H1 (cell line): ENCODE measurements at regions not wholly inside any gene's neighbourhood (a gene's known extent, or its start where the extent isn't known, plus 50 kb on each side); places are given as distances from the start of the nearest gene placed in this dataset.

Experiments
- CTCF ChIA-PET: fragments of 300-600 bp; sonication (Branson Sonifier 250); formaldehyde crosslinking; loops from one replicate; lab custom pipeline; 2021; ENCODE audit not compliant: partially characterized antibody; lab: Charles Lee
- POLR2A ChIA-PET: fragments of 300-600 bp; sonication (Branson Sonifier 250); formaldehyde crosslinking; loops from one replicate; lab custom pipeline; 2021; ENCODE audit warnings: inconsistent platforms; ENCODE audit not compliant: partially characterized antibody; lab: Charles Lee
- DNase-seq, 2 experiments: peaks; one replicate each; pipeline versions ENCODE4 v3.0.0 to v3.0.0-alpha.2; 2010 to 2022; ENCODE audit warnings: low spot score in 2 of 2, low read depth in 1 of 2, mixed read lengths in 1 of 2
- FAIRE-seq: peaks from 2 replicates; lab custom pipeline; 2011; peaks lifted over from hg19 to GRCh38; lab: Jason Lieb, UNC
- H2AFZ ChIP-seq: 2 replicates; pipeline ENCODE4 v1.8.1; 2012; ENCODE audit warnings: low read length, inconsistent platforms
- H2AK5ac ChIP-seq: 2 replicates; pipeline ENCODE4 v1.6.1; 2013; ENCODE audit warnings: low read depth, low read length
- H2BK120ac ChIP-seq: replicated peaks from 2 replicates; pipeline ENCODE3; 2013; ENCODE audit warnings: low read depth, low read length, inconsistent platforms
- H2BK12ac ChIP-seq: 2 replicates; pipeline ENCODE4 v1.6.1; 2013; ENCODE audit warnings: low read depth, low read length
- H2BK15ac ChIP-seq: 2 replicates; pipeline ENCODE4 v1.6.1; 2013; ENCODE audit warnings: low read length
- H2BK20ac ChIP-seq: 2 replicates; pipeline ENCODE4 v1.6.1; 2013; ENCODE audit warnings: low read length
- H2BK5ac ChIP-seq: 2 replicates; pipeline ENCODE4 v1.6.1; 2013; ENCODE audit warnings: low read depth, low read length
- H3K14ac ChIP-seq: 2 replicates; pipeline ENCODE4 v1.6.1; 2013; ENCODE audit warnings: inconsistent platforms; ENCODE audit not compliant: insufficient read length
- H3K18ac ChIP-seq: 2 replicates; pipeline ENCODE4 v1.6.1; 2013; ENCODE audit warnings: low read length; ENCODE audit errors: extremely low read depth
- H3K23ac ChIP-seq: 2 replicates; pipeline ENCODE4 v1.6.1; 2013; ENCODE audit warnings: inconsistent platforms; ENCODE audit not compliant: insufficient read length
- H3K23me2 ChIP-seq: 2 replicates; pipeline ENCODE4 v1.6.1; 2013; ENCODE audit warnings: low read depth, low read length
- H3K27ac ChIP-seq: 2 replicates; pipeline ENCODE4 v1.6.1; 2011; ENCODE audit warnings: low read depth, low read length, inconsistent platforms
- H3K27me3 ChIP-seq, 4 experiments: replicated peaks in 1 of 4; 1 replicate in 1 of 4; 2 replicates in 3 of 4; pipeline versions ENCODE4 v1.6.1 to v1.8.1; 2011 to 2013; ENCODE audit warnings: low read length in 3 of 4, mild to moderate bottlenecking in 3 of 4, inconsistent platforms in 2 of 4, mixed read lengths in 2 of 4, moderate library complexity in 1 of 4; ENCODE audit not compliant: control insufficient read depth in 3 of 4, insufficient read depth in 3 of 4; ENCODE audit errors: extremely low read depth in 1 of 4
- H3K36me3 ChIP-seq, 4 experiments: 2 replicates each; pipeline versions ENCODE4 v1.6.1 to v1.8.1; 2011 to 2013; ENCODE audit warnings: mild to moderate bottlenecking in 4 of 4, low read length in 3 of 4, moderate library complexity in 2 of 4, control low read depth in 1 of 4, inconsistent platforms in 1 of 4; ENCODE audit not compliant: insufficient read depth in 4 of 4, control insufficient read depth in 2 of 4
- H3K4ac ChIP-seq: replicated peaks from 2 replicates; pipeline ENCODE3; 2013; ENCODE audit warnings: low read length, low read depth, mixed read lengths, inconsistent platforms; ENCODE audit not compliant: insufficient read length
- H3K4me1 ChIP-seq, 4 experiments: replicated peaks in 1 of 4; 1 replicate in 1 of 4; 2 replicates in 3 of 4; pipeline versions ENCODE4 v1.6.1 to v1.8.1; 2011 to 2013; ENCODE audit warnings: low read length in 3 of 4, inconsistent platforms in 2 of 4, mixed read lengths in 1 of 4; ENCODE audit not compliant: insufficient read depth in 4 of 4, control insufficient read depth in 3 of 4
- H3K4me2 ChIP-seq, 2 experiments: 2 replicates each; pipeline versions ENCODE4 v1.6.1 to v1.8.1; 2011 to 2013; ENCODE audit warnings: low read depth in 2 of 2, low read length in 2 of 2, control low read depth in 1 of 2, inconsistent platforms in 1 of 2, mild to moderate bottlenecking in 1 of 2; ENCODE audit not compliant: insufficient read depth in 1 of 2
- H3K4me3 ChIP-seq, 4 experiments: fragments of 200-600, 300-600 bp in 1 of 4; sonication (generic), shearing (Covaris generic), sonication (Bioruptor Twin) in 1 of 4; 2 replicates each; pipeline versions ENCODE4 v1.5.1 to v1.8.1; 2011 to 2016; ENCODE audit warnings: low read length in 4 of 4, low read depth in 3 of 4, control low read depth in 2 of 4, inconsistent platforms in 2 of 4, mild to moderate bottlenecking in 2 of 4, mixed read lengths in 1 of 4, moderate library complexity in 1 of 4; ENCODE audit not compliant: insufficient read depth in 2 of 4; ENCODE audit errors: extremely low read depth in 1 of 4
- H3K56ac ChIP-seq: replicated peaks from 2 replicates; pipeline ENCODE3; 2013; ENCODE audit warnings: low read depth, mild to moderate bottlenecking, mixed read lengths, low read length, inconsistent platforms; ENCODE audit not compliant: insufficient read length
- H3K79me1 ChIP-seq: 2 replicates; pipeline ENCODE4 v1.6.1; 2013; ENCODE audit warnings: low read depth, low read length, control low read depth
- H3K79me2 ChIP-seq, 2 experiments: 2 replicates each; pipeline versions ENCODE4 v1.6.1 to v1.8.1; 2012 to 2013; ENCODE audit warnings: low read length in 2 of 2, mild to moderate bottlenecking in 2 of 2, inconsistent platforms in 1 of 2; ENCODE audit not compliant: insufficient read depth in 2 of 2, control insufficient read depth in 1 of 2
- H3K9ac ChIP-seq, 4 experiments: replicated peaks in 1 of 4; 1 replicate in 1 of 4; 2 replicates in 3 of 4; pipeline versions ENCODE4 v1.6.1 to v1.8.1; 2011 to 2013; ENCODE audit warnings: low read depth in 3 of 4, low read length in 3 of 4, control low read depth in 2 of 4, mild to moderate bottlenecking in 2 of 4, moderate library complexity in 2 of 4, inconsistent platforms in 1 of 4; ENCODE audit errors: extremely low read depth in 1 of 4
- H3K9me3 ChIP-seq, 2 experiments: 2 replicates each; pipeline versions ENCODE4 v1.6.1 to v1.8.1; 2012 to 2013; ENCODE audit warnings: mild to moderate bottlenecking in 2 of 2, moderate library complexity in 2 of 2, control low read depth in 1 of 2, inconsistent platforms in 1 of 2, low read depth in 1 of 2, low read length in 1 of 2, mixed read lengths in 1 of 2; ENCODE audit not compliant: insufficient read depth in 2 of 2
- H4K20me1 ChIP-seq, 2 experiments: replicated peaks in 1 of 2; 2 replicates each; pipeline versions ENCODE3 to v1.8.1; 2011 to 2013; ENCODE audit warnings: inconsistent platforms in 2 of 2, low read length in 2 of 2, mild to moderate bottlenecking in 1 of 2; ENCODE audit not compliant: insufficient read depth in 2 of 2, control insufficient read depth in 1 of 2
- H4K5ac ChIP-seq: 2 replicates; pipeline ENCODE4 v1.6.1; 2013; ENCODE audit warnings: low read length, low read depth, mixed read lengths, inconsistent platforms; ENCODE audit not compliant: insufficient read length
- H4K8ac ChIP-seq: 2 replicates; pipeline ENCODE4 v1.8.0; 2013; ENCODE audit warnings: mild to moderate bottlenecking, moderate library complexity, low read length, inconsistent platforms; ENCODE audit not compliant: insufficient read depth; ENCODE audit errors: extremely low read depth
- H4K91ac ChIP-seq: replicated peaks from 2 replicates; pipeline ENCODE3; 2013; ENCODE audit warnings: low read length, mixed read lengths, inconsistent platforms; ENCODE audit not compliant: insufficient read length
- ATF2 ChIP-seq: IDR thresholded peaks from 2 replicates; pipeline ENCODE4 v1.6.1; 2012; ENCODE audit warnings: low read length, inconsistent platforms
- KDM4A ChIP-seq: IDR thresholded peaks from one replicate; pipeline ENCODE4 v1.7.1; 2012; ENCODE audit warnings: low read depth, mild to moderate bottlenecking, moderate library complexity, low read length, inconsistent platforms; ENCODE audit not compliant: severe bottlenecking
- MAX ChIP-seq: IDR thresholded peaks from 2 replicates; pipeline ENCODE4 v1.6.1; 2012; ENCODE audit warnings: inconsistent platforms
- PHF8 ChIP-seq: fragments of 200-600 bp; sonication (generic); conservative IDR thresholded peaks from 2 replicates; pipeline ENCODE4 v1.7.1; 2012; ENCODE audit warnings: low read depth, mild to moderate bottlenecking, inconsistent platforms, low read length, moderate library complexity
- RAD21 ChIP-seq, 2 experiments: IDR thresholded peaks in 1 of 2; conservative IDR thresholded peaks in 1 of 2; 2 replicates each; pipeline ENCODE4 v1.6.1; 2011; ENCODE audit warnings: low read depth in 2 of 2, low read length in 2 of 2, improper control_type of control experiment in 1 of 2, inconsistent platforms in 1 of 2, mild to moderate bottlenecking in 1 of 2, moderate library complexity in 1 of 2
- TAF1 ChIP-seq: IDR thresholded peaks from 2 replicates; pipeline ENCODE4 v1.6.1; 2011; ENCODE audit warnings: mild to moderate bottlenecking, low read depth, low read length
- TBP ChIP-seq: IDR thresholded peaks from 2 replicates; pipeline ENCODE4 v1.6.1; 2011; ENCODE audit warnings: low read depth, low read length, improper control_type of control experiment
- USF2 ChIP-seq: IDR thresholded peaks from 2 replicates; pipeline ENCODE4 v1.6.1; 2011; ENCODE audit warnings: low read length, improper control_type of control experiment
- WGBS, 2 experiments: shearing (Covaris generic) in 1 of 2; methylation state at CpG; one replicate each; pipeline versions ENCODE4 v1.1.6 to v1.1.7; 2013 to 2015; ENCODE audit warnings: low lambda C conversion rate in 2 of 2, mixed read lengths in 2 of 2, inconsistent platforms in 1 of 2, low coverage in 1 of 2, missing lambda C conversion rate in 1 of 2; ENCODE audit not compliant: insufficient replicate concordance in 2 of 2, insufficient coverage in 1 of 2, insufficient read length in 1 of 2; ENCODE audit errors: extremely low coverage in 1 of 2, missing lambda C conversion rate in 1 of 2; 5-methylcytosine and 5-hydroxymethylcytosine counted together

DNA sequence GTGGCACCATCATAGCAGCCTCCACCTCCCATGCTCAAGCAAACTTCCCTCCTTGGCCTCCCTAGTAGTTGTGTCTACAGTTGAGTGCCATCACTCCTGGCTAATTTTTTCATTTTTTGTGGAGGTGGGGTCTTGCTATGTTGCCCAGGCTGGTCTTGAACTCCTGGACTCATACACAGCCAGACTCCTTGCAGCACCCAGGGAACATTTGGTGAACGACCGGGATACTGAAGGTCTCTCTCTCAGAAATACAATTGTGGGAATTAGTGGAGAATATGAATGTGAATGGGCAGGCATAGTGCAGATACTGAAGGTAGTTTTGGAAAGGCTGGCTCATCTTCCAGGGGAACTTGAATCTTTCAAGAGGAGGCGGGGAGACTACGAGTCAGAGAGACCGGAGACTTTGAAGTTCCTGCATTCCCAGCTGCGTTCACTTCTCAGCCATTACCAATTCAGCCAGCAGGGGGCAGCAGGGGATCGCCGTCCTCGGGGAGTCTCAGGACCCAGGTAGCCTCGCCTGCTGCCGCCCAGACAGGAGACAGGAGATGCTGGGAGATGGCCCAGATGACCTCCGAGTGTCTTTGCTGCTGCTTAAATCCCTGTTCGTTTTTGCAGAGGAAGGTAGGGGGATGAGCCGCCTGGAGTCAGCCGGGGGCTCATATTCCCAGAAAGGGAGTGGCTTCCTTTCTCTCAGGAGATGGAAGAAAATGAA is 68.6 kb downstream of the HAPSTR1 start:
- peak overlapping the region in 1 of 4 experiments; percentile 5; a peak in 1 of 8 replicates for H3K4me3 ChIP-seq
- no peaks in the 10 kb centered on the region for H3K79me1 ChIP-seq
- H3K9ac ChIP-seq, result no peak overlapping the region
- H3K27me3 ChIP-seq, result no peaks in the 10 kb centered on the region
- no peak overlapping the region for H2AK5ac ChIP-seq
- H2BK5ac ChIP-seq, result no peak overlapping the region
- H3K23ac ChIP-seq, result no peak overlapping the region
- no peak overlapping the region for H3K56ac ChIP-seq
- no peak overlapping the region for H2BK20ac ChIP-seq
- no peak overlapping the region; the same call in 1 of the 2 replicates for H4K8ac ChIP-seq
- WGBS, 2 experiments, result 39% methylated on average over 15 of the region's 15 CpGs; no CpG with 5 or more reads in 1 of the 2 experiments
- no peaks in the 10 kb centered on the region for H3K36me3 ChIP-seq
- H3K4me2 ChIP-seq, result peak overlapping the region in 1 of 2 experiments; percentile 43; a peak in 2 of 4 replicates
- H2BK12ac ChIP-seq, result no peak overlapping the region
- ChIA-PET POLR2A (interaction anchor here (0.9 kb wide), 1 partner anchor 14 kb away, joined by 3 read pairs; no protein-coding TSS in a partner anchor), CTCF (interaction anchor here (0.9 to 1.3 kb wide), 10 partner anchors 9 to 295 kb away, joined by 3 to 6 read pairs (median 4); no protein-coding TSS in a partner anchor)
- H4K5ac ChIP-seq, result no peak overlapping the region
- no peak overlapping the region for H2AFZ ChIP-seq
- H2BK120ac ChIP-seq, result no peak overlapping the region
- H3K18ac ChIP-seq, result no peak overlapping the region
- peak; percentile 84 for FAIRE-seq
- H4K91ac ChIP-seq, result no peak overlapping the region
- DNase-seq, result peak; percentile 83 to 90
- H3K4me1 ChIP-seq, result peaks cover 2 to 8% (median 4%) of the 10 kb centered on the region in 4 experiments; a peak in 5 of 7 replicates
- H3K23me2 ChIP-seq, result no peaks in the 10 kb centered on the region
- H3K4ac ChIP-seq, result no peak overlapping the region
- no peaks in the 10 kb centered on the region for H4K20me1 ChIP-seq
- no peak overlapping the region for H3K14ac ChIP-seq
- H3K9me3 ChIP-seq, result no peaks in the 10 kb centered on the region
- H2BK15ac ChIP-seq, result no peak overlapping the region
- no peaks in the 10 kb centered on the region for H3K79me2 ChIP-seq
- no peak overlapping the region for H3K27ac ChIP-seq
- TF ChIP-seq RAD21 (IDR thresholded peaks at IDR 0.05 in 1 of 2, conservative IDR thresholded peaks at IDR 0.05 in 1 of 2; ENCODE audit: low read depth in 2 of 2, low read length in 2 of 2) (peak; percentile 93 to 96), TAF1 (no peak), PHF8 (no peak), ATF2 (no peak), TBP (no peak; the same call in 1 of the 2 replicates), USF2 (no peak; the same call in 1 of the 2 replicates), KDM4A (no peak), MAX (no peak)
